ENCODE measurements at regions not wholly inside any gene's neighbourhood (a gene's known extent, or its start where the extent isn't known, plus 50 kb on each side); places are given as distances from the start of the nearest gene placed in this dataset.

DNA sequence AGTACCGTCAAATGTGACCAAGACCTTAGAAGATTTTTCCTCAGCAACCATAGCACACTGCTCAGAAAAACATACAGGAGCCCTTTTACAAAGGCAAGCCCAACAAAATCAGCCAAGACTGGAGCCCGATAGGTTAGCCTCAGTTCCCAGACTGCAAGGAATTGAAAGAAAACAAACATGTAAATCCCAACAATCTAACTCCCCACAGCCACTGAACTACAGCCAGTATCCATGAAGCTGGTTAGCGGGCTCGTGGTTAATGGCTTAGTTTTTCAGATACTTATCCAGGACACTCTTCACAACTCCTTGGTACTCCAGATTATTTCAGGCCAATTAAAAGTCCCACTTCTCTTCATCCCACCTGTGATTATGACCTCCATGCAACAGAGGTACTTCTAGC lies 201.6 kb downstream of the IPMK start (continued):
- TF ChIP-seq, protein P1, sequence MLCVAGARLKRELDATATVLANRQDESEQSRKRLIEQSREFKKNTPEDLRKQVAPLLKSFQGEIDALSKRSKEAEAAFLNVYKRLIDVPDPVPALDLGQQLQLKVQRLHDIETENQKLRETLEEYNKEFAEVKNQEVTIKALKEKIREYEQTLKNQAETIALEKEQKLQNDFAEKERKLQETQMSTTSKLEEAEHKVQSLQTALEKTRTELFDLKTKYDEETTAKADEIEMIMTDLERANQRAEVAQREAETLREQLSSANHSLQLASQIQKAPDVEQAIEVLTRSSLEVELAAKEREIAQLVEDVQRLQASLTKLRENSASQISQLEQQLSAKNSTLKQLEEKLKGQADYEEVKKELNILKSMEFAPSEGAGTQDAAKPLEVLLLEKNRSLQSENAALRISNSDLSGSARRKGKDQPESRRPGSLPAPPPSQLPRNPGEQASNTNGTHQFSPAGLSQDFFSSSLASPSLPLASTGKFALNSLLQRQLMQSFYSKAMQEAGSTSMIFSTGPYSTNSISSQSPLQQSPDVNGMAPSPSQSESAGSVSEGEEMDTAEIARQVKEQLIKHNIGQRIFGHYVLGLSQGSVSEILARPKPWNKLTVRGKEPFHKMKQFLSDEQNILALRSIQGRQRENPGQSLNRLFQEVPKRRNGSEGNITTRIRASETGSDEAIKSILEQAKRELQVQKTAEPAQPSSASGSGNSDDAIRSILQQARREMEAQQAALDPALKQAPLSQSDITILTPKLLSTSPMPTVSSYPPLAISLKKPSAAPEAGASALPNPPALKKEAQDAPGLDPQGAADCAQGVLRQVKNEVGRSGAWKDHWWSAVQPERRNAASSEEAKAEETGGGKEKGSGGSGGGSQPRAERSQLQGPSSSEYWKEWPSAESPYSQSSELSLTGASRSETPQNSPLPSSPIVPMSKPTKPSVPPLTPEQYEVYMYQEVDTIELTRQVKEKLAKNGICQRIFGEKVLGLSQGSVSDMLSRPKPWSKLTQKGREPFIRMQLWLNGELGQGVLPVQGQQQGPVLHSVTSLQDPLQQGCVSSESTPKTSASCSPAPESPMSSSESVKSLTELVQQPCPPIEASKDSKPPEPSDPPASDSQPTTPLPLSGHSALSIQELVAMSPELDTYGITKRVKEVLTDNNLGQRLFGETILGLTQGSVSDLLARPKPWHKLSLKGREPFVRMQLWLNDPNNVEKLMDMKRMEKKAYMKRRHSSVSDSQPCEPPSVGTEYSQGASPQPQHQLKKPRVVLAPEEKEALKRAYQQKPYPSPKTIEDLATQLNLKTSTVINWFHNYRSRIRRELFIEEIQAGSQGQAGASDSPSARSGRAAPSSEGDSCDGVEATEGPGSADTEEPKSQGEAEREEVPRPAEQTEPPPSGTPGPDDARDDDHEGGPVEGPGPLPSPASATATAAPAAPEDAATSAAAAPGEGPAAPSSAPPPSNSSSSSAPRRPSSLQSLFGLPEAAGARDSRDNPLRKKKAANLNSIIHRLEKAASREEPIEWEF (IDR thresholded peaks at IDR 0.05; ENCODE audit: insufficient replicate concordance, low read depth, low read length) = no peak
- TF ChIP-seq ZZZ3 (IDR thresholded peaks at IDR 0.05; ENCODE audit: control insufficient read depth, insufficient read length, low read depth) = no peak

GRCh38 chr10:58065529-58065815 lies 202.2 kb downstream of the IPMK start:
- CTCF ChIA-PET = no interaction called here
- H3K27me3 ChIP-seq (replicated peaks in 1 of 2; ENCODE audit: control insufficient read depth in 2 of 2, insufficient read depth in 2 of 2, low read length in 1 of 2) = no peaks in the 10 kb centered on the region; a peak in 1 of 4 replicates
- no TSS peak for BruUV-seq (replicated peaks)
- WGBS (ENCODE audit: insufficient coverage, insufficient replicate concordance, low lambda C conversion rate, missing lambda C conversion rate) = 71% methylated on average over 6 of the region's 6 CpGs
- DNase-seq (ENCODE audit: low read depth, low spot score) (no peak), ATAC-seq (no peak), FAIRE-seq (no peak)
- H3K27ac ChIP-seq (ENCODE audit: control insufficient read depth, insufficient read depth) = no peak overlapping the region
- H3K79me2 ChIP-seq (ENCODE audit: control insufficient read depth, insufficient read depth, low read length) = no peaks in the 10 kb centered on the region
- no peak overlapping the region for H2AFZ ChIP-seq (ENCODE audit: control insufficient read depth, low read depth, low read length)
- intact Hi-C loops (cut with micrococcal nuclease; ENCODE audit: unreplicated experiment) (loop anchor here (1.0 to 10.0 kb wide), 3 partner anchors 411 to 726 kb away; no protein-coding TSS in a partner anchor), in situ Hi-C loops (cut with MboI) (no loop called here)
- SMC1A ChIA-PET (ENCODE audit: uncharacterized antibody, unreplicated experiment) = interaction anchor here (1.1 kb wide), 1 partner anchor 224 kb away, joined by 3 read pairs; no protein-coding TSS in a partner anchor
- no peak overlapping the region for H3K9ac ChIP-seq (ENCODE audit: control insufficient read depth, insufficient read depth, low read length)
- H3K4me3 ChIP-seq = no peak overlapping the region
- no peaks in the 10 kb centered on the region for H3K9me3 ChIP-seq (replicated peaks; ENCODE audit: control insufficient read depth, insufficient read depth, low read length)
- no peak overlapping the region for H3K4me2 ChIP-seq (ENCODE audit: control insufficient read depth, insufficient read depth)
- H3K4me1 ChIP-seq (ENCODE audit: control insufficient read depth, insufficient read depth, low read length) = no peaks in the 10 kb centered on the region
- no peaks in the 10 kb centered on the region for H3K36me3 ChIP-seq (ENCODE audit: control insufficient read depth in 2 of 2, insufficient read depth in 2 of 2, low read length in 1 of 2)
- H4K20me1 ChIP-seq (ENCODE audit: control insufficient read depth, insufficient read depth) = no peaks in the 10 kb centered on the region
- RAD21 ChIA-PET (ENCODE audit: unreplicated experiment) = interaction anchor here (0.7 kb wide), 1 partner anchor 226 kb away, joined by 3 read pairs; no protein-coding TSS in a partner anchor
- POLR2A ChIA-PET = no interaction called here
- TF ChIP-seq RAD51 (IDR thresholded peaks at IDR 0.05) (no peak), SMC3 (IDR thresholded peaks at IDR 0.05; ENCODE audit: borderline replicate concordance, low read length) (no peak), RFX5 (IDR thresholded peaks at IDR 0.05; ENCODE audit: low read depth, low read length) (no peak), ETV6 (conservative IDR thresholded peaks at IDR 0.05 in 1 of 2, IDR thresholded peaks at IDR 0.05 in 1 of 2; ENCODE audit: borderline replicate concordance in 1 of 2, low read depth in 1 of 2) (no peak), YBX1 (IDR thresholded peaks at IDR 0.05) (no peak), TARDBP (IDR thresholded peaks at IDR 0.05; ENCODE audit: borderline replicate concordance) (no peak), SMAD1 (IDR thresholded peaks at IDR 0.05; ENCODE audit: low read depth, partially characterized antibody) (no peak), ASH2L (IDR thresholded peaks at IDR 0.05; ENCODE audit: borderline replicate concordance, low read depth) (no peak), BRCA1 (IDR thresholded peaks at IDR 0.05; ENCODE audit: low read depth, low read length) (no peak), EP300 (IDR thresholded peaks at IDR 0.05; ENCODE audit: borderline replicate concordance in 1 of 2, control insufficient read depth in 1 of 2, low read depth in 2 of 2, low read length in 2 of 2) (no peak), MEF2B (IDR thresholded peaks at IDR 0.05; ENCODE audit: partially characterized antibody, poor library complexity, severe bottlenecking) (no peak)
- TF ChIP-seq, protein P2, sequence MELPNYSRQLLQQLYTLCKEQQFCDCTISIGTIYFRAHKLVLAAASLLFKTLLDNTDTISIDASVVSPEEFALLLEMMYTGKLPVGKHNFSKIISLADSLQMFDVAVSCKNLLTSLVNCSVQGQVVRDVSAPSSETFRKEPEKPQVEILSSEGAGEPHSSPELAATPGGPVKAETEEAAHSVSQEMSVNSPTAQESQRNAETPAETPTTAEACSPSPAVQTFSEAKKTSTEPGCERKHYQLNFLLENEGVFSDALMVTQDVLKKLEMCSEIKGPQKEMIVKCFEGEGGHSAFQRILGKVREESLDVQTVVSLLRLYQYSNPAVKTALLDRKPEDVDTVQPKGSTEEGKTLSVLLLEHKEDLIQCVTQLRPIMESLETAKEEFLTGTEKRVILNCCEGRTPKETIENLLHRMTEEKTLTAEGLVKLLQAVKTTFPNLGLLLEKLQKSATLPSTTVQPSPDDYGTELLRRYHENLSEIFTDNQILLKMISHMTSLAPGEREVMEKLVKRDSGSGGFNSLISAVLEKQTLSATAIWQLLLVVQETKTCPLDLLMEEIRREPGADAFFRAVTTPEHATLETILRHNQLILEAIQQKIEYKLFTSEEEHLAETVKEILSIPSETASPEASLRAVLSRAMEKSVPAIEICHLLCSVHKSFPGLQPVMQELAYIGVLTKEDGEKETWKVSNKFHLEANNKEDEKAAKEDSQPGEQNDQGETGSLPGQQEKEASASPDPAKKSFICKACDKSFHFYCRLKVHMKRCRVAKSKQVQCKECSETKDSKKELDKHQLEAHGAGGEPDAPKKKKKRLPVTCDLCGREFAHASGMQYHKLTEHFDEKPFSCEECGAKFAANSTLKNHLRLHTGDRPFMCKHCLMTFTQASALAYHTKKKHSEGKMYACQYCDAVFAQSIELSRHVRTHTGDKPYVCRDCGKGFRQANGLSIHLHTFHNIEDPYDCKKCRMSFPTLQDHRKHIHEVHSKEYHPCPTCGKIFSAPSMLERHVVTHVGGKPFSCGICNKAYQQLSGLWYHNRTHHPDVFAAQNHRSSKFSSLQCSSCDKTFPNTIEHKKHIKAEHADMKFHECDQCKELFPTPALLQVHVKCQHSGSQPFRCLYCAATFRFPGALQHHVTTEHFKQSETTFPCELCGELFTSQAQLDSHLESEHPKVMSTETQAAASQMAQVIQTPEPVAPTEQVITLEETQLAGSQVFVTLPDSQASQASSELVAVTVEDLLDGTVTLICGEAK (IDR thresholded peaks at IDR 0.05; ENCODE audit: borderline replicate concordance) = no peak

Measured in GM12878 (cell line).